Upper lobe of left lung (tissue), 4 donors: ENCODE measurements at regions not wholly inside any gene's neighbourhood (a gene's known extent, or its start where the extent isn't known, plus 50 kb on each side); places are given as distances from the start of the nearest gene placed in this dataset.

ENCODE experiments used
- CTCF ChIP-seq, 6 experiments: fragments of 450-650 bp in 4 of 6; fragments of 200-600 bp in 2 of 6; sonication (generic) in 2 of 6; IDR thresholded peaks; one replicate each; pipeline ENCODE4 v1.5.1; 2016 to 2019; ENCODE audit warnings: antibody characterized with exemption in 6 of 6
- EP300 ChIP-seq, 4 donors: sonication (generic); formaldehyde crosslinking; IDR thresholded peaks; one replicate each; pipeline ENCODE4 v1.5.1; 2017; ENCODE audit warnings: antibody characterized with exemption in 4 of 4, control low read depth in 2 of 4
- POLR2A ChIP-seq, 4 donors: fragments of 450-650 bp; IDR thresholded peaks; one replicate each; pipeline ENCODE4 v1.5.1; 2016 to 2017; ENCODE audit warnings: antibody characterized with exemption in 4 of 4, mild to moderate bottlenecking in 2 of 4
- POLR2AphosphoS5 ChIP-seq, 2 donors: sonication (generic); formaldehyde crosslinking; IDR thresholded peaks; one replicate each; pipeline ENCODE4 v1.5.1; 2017; ENCODE audit warnings: antibody characterized with exemption in 2 of 2

GRCh38 chrX:40479777-40480318 lies 100.9 kb upstream of the ATP6AP2 start:
- TF ChIP-seq CTCF (IDR thresholded peaks at IDR 0.05) = no peak
- TF ChIP-seq POLR2A (IDR thresholded peaks at IDR 0.05) = no peak
- TF ChIP-seq POLR2AphosphoS5 (IDR thresholded peaks at IDR 0.05) = no peak
- TF ChIP-seq EP300 (IDR thresholded peaks at IDR 0.05) = no peak
